H1 (cell line): ENCODE measurements at regions not wholly inside any gene's neighbourhood (a gene's known extent, or its start where the extent isn't known, plus 50 kb on each side); places are given as distances from the start of the nearest gene placed in this dataset.

Experiments used
- CTCF ChIA-PET: fragments of 300-600 bp; sonication (Branson Sonifier 250); formaldehyde crosslinking; loops from one replicate; lab custom pipeline; 2021; ENCODE audit not compliant: partially characterized antibody; lab: Charles Lee
- POLR2A ChIA-PET: fragments of 300-600 bp; sonication (Branson Sonifier 250); formaldehyde crosslinking; loops from one replicate; lab custom pipeline; 2021; ENCODE audit warnings: inconsistent platforms; ENCODE audit not compliant: partially characterized antibody; lab: Charles Lee
- DNase-seq, 2 experiments: peaks; one replicate each; pipeline versions ENCODE4 v3.0.0 to v3.0.0-alpha.2; 2010 to 2022; ENCODE audit warnings: low spot score in 2 of 2, low read depth in 1 of 2, mixed read lengths in 1 of 2
- FAIRE-seq: peaks from 2 replicates; lab custom pipeline; 2011; peaks lifted over from hg19 to GRCh38; lab: Jason Lieb, UNC
- H2AFZ ChIP-seq: 2 replicates; pipeline ENCODE4 v1.8.1; 2012; ENCODE audit warnings: low read length, inconsistent platforms
- H2AK5ac ChIP-seq: 2 replicates; pipeline ENCODE4 v1.6.1; 2013; ENCODE audit warnings: low read depth, low read length
- H2BK120ac ChIP-seq: replicated peaks from 2 replicates; pipeline ENCODE3; 2013; ENCODE audit warnings: low read depth, low read length, inconsistent platforms
- H2BK12ac ChIP-seq: 2 replicates; pipeline ENCODE4 v1.6.1; 2013; ENCODE audit warnings: low read depth, low read length
- H2BK15ac ChIP-seq: 2 replicates; pipeline ENCODE4 v1.6.1; 2013; ENCODE audit warnings: low read length
- H2BK20ac ChIP-seq: 2 replicates; pipeline ENCODE4 v1.6.1; 2013; ENCODE audit warnings: low read length
- H2BK5ac ChIP-seq: 2 replicates; pipeline ENCODE4 v1.6.1; 2013; ENCODE audit warnings: low read depth, low read length
- H3K14ac ChIP-seq: 2 replicates; pipeline ENCODE4 v1.6.1; 2013; ENCODE audit warnings: inconsistent platforms; ENCODE audit not compliant: insufficient read length
- H3K18ac ChIP-seq: 2 replicates; pipeline ENCODE4 v1.6.1; 2013; ENCODE audit warnings: low read length; ENCODE audit errors: extremely low read depth
- H3K23ac ChIP-seq: 2 replicates; pipeline ENCODE4 v1.6.1; 2013; ENCODE audit warnings: inconsistent platforms; ENCODE audit not compliant: insufficient read length
- H3K23me2 ChIP-seq: 2 replicates; pipeline ENCODE4 v1.6.1; 2013; ENCODE audit warnings: low read depth, low read length
- H3K27ac ChIP-seq: 2 replicates; pipeline ENCODE4 v1.6.1; 2011; ENCODE audit warnings: low read depth, low read length, inconsistent platforms
- H3K27me3 ChIP-seq, 4 experiments: replicated peaks in 1 of 4; 1 replicate in 1 of 4; 2 replicates in 3 of 4; pipeline versions ENCODE4 v1.6.1 to v1.8.1; 2011 to 2013; ENCODE audit warnings: low read length in 3 of 4, mild to moderate bottlenecking in 3 of 4, inconsistent platforms in 2 of 4, mixed read lengths in 2 of 4, moderate library complexity in 1 of 4; ENCODE audit not compliant: control insufficient read depth in 3 of 4, insufficient read depth in 3 of 4; ENCODE audit errors: extremely low read depth in 1 of 4
- H3K36me3 ChIP-seq, 4 experiments: 2 replicates each; pipeline versions ENCODE4 v1.6.1 to v1.8.1; 2011 to 2013; ENCODE audit warnings: mild to moderate bottlenecking in 4 of 4, low read length in 3 of 4, moderate library complexity in 2 of 4, control low read depth in 1 of 4, inconsistent platforms in 1 of 4; ENCODE audit not compliant: insufficient read depth in 4 of 4, control insufficient read depth in 2 of 4
- H3K4ac ChIP-seq: replicated peaks from 2 replicates; pipeline ENCODE3; 2013; ENCODE audit warnings: low read length, low read depth, mixed read lengths, inconsistent platforms; ENCODE audit not compliant: insufficient read length
- H3K4me1 ChIP-seq, 4 experiments: replicated peaks in 1 of 4; 1 replicate in 1 of 4; 2 replicates in 3 of 4; pipeline versions ENCODE4 v1.6.1 to v1.8.1; 2011 to 2013; ENCODE audit warnings: low read length in 3 of 4, inconsistent platforms in 2 of 4, mixed read lengths in 1 of 4; ENCODE audit not compliant: insufficient read depth in 4 of 4, control insufficient read depth in 3 of 4
- H3K4me2 ChIP-seq, 2 experiments: 2 replicates each; pipeline versions ENCODE4 v1.6.1 to v1.8.1; 2011 to 2013; ENCODE audit warnings: low read depth in 2 of 2, low read length in 2 of 2, control low read depth in 1 of 2, inconsistent platforms in 1 of 2, mild to moderate bottlenecking in 1 of 2; ENCODE audit not compliant: insufficient read depth in 1 of 2
- H3K4me3 ChIP-seq, 4 experiments: fragments of 200-600, 300-600 bp in 1 of 4; sonication (generic), shearing (Covaris generic), sonication (Bioruptor Twin) in 1 of 4; 2 replicates each; pipeline versions ENCODE4 v1.5.1 to v1.8.1; 2011 to 2016; ENCODE audit warnings: low read length in 4 of 4, low read depth in 3 of 4, control low read depth in 2 of 4, inconsistent platforms in 2 of 4, mild to moderate bottlenecking in 2 of 4, mixed read lengths in 1 of 4, moderate library complexity in 1 of 4; ENCODE audit not compliant: insufficient read depth in 2 of 4; ENCODE audit errors: extremely low read depth in 1 of 4
- H3K56ac ChIP-seq: replicated peaks from 2 replicates; pipeline ENCODE3; 2013; ENCODE audit warnings: low read depth, mild to moderate bottlenecking, mixed read lengths, low read length, inconsistent platforms; ENCODE audit not compliant: insufficient read length
- H3K79me1 ChIP-seq: 2 replicates; pipeline ENCODE4 v1.6.1; 2013; ENCODE audit warnings: low read depth, low read length, control low read depth
- H3K79me2 ChIP-seq, 2 experiments: 2 replicates each; pipeline versions ENCODE4 v1.6.1 to v1.8.1; 2012 to 2013; ENCODE audit warnings: low read length in 2 of 2, mild to moderate bottlenecking in 2 of 2, inconsistent platforms in 1 of 2; ENCODE audit not compliant: insufficient read depth in 2 of 2, control insufficient read depth in 1 of 2
- H3K9ac ChIP-seq, 4 experiments: replicated peaks in 1 of 4; 1 replicate in 1 of 4; 2 replicates in 3 of 4; pipeline versions ENCODE4 v1.6.1 to v1.8.1; 2011 to 2013; ENCODE audit warnings: low read depth in 3 of 4, low read length in 3 of 4, control low read depth in 2 of 4, mild to moderate bottlenecking in 2 of 4, moderate library complexity in 2 of 4, inconsistent platforms in 1 of 4; ENCODE audit errors: extremely low read depth in 1 of 4
- H3K9me3 ChIP-seq, 2 experiments: 2 replicates each; pipeline versions ENCODE4 v1.6.1 to v1.8.1; 2012 to 2013; ENCODE audit warnings: mild to moderate bottlenecking in 2 of 2, moderate library complexity in 2 of 2, control low read depth in 1 of 2, inconsistent platforms in 1 of 2, low read depth in 1 of 2, low read length in 1 of 2, mixed read lengths in 1 of 2; ENCODE audit not compliant: insufficient read depth in 2 of 2
- H4K20me1 ChIP-seq, 2 experiments: replicated peaks in 1 of 2; 2 replicates each; pipeline versions ENCODE3 to v1.8.1; 2011 to 2013; ENCODE audit warnings: inconsistent platforms in 2 of 2, low read length in 2 of 2, mild to moderate bottlenecking in 1 of 2; ENCODE audit not compliant: insufficient read depth in 2 of 2, control insufficient read depth in 1 of 2
- H4K5ac ChIP-seq: 2 replicates; pipeline ENCODE4 v1.6.1; 2013; ENCODE audit warnings: low read length, low read depth, mixed read lengths, inconsistent platforms; ENCODE audit not compliant: insufficient read length
- H4K8ac ChIP-seq: 2 replicates; pipeline ENCODE4 v1.8.0; 2013; ENCODE audit warnings: mild to moderate bottlenecking, moderate library complexity, low read length, inconsistent platforms; ENCODE audit not compliant: insufficient read depth; ENCODE audit errors: extremely low read depth
- H4K91ac ChIP-seq: replicated peaks from 2 replicates; pipeline ENCODE3; 2013; ENCODE audit warnings: low read length, mixed read lengths, inconsistent platforms; ENCODE audit not compliant: insufficient read length
- BRCA1 ChIP-seq: IDR thresholded peaks from 2 replicates; pipeline ENCODE4 v1.6.1; 2012; ENCODE audit warnings: low read depth, low read length, improper control_type of control experiment
- RNF2 ChIP-seq: fragments of 200-900, 300-1000 bp; sonication (generic); IDR thresholded peaks from 2 replicates; pipeline ENCODE4 v1.7.1; 2016; ENCODE audit warnings: borderline replicate concordance, low read depth, mild to moderate bottlenecking, antibody characterized with exemption, low read length; ENCODE audit not compliant: poor library complexity, severe bottlenecking; ENCODE audit errors: missing control alignments
- TAF7 ChIP-seq: optimal IDR thresholded peaks from 2 replicates; pipeline ENCODE3; 2011; ENCODE audit warnings: low read depth, mild to moderate bottlenecking, inconsistent platforms, low read length, moderate library complexity, borderline replicate concordance
- TEAD4 ChIP-seq: IDR thresholded peaks from 2 replicates; pipeline ENCODE4 v1.6.1; 2012; ENCODE audit warnings: low read depth, low read length, inconsistent platforms, mixed read lengths
- whole genome bisulfite sequencing, 2 experiments: shearing (Covaris generic) in 1 of 2; methylation state at CpG; one replicate each; pipeline versions ENCODE4 v1.1.6 to v1.1.7; 2013 to 2015; ENCODE audit warnings: low lambda C conversion rate in 2 of 2, mixed read lengths in 2 of 2, inconsistent platforms in 1 of 2, low coverage in 1 of 2, missing lambda C conversion rate in 1 of 2; ENCODE audit not compliant: insufficient replicate concordance in 2 of 2, insufficient coverage in 1 of 2, insufficient read length in 1 of 2; ENCODE audit errors: extremely low coverage in 1 of 2, missing lambda C conversion rate in 1 of 2; 5-methylcytosine and 5-hydroxymethylcytosine counted together

GRCh38 chr9:1332156-1332555 is 282.0 kb downstream of the DMRT2 start:
- Histone ChIP-seq H2BK120ac (no peak overlapping the region), H3K4me1 (no peaks in the 10 kb centered on the region), H3K79me2 (no peaks in the 10 kb centered on the region), H3K36me3 (no peaks in the 10 kb centered on the region), H3K27me3 (no peaks in the 10 kb centered on the region), H2BK12ac (no peak overlapping the region)
- no peak for FAIRE-seq
- TF ChIP-seq TEAD4, result no peak
- TF ChIP-seq BRCA1, result no peak
- TF ChIP-seq RNF2, result no peak
- TF ChIP-seq TAF7, result no peak
- TF ChIP-seq, all 59 proteins: peak for 0
- H3K9me3 ChIP-seq, result peaks cover 74 to 89% of the 10 kb centered on the region in 2 experiments
- H3K4me3 ChIP-seq, result no peak overlapping the region
- no peak overlapping the region for H3K23ac ChIP-seq
- no peak overlapping the region for H3K56ac ChIP-seq
- no peak for DNase-seq
- H2AK5ac ChIP-seq, result no peak overlapping the region
- no peaks in the 10 kb centered on the region for H4K20me1 ChIP-seq
- H3K18ac ChIP-seq, result no peak overlapping the region
- H2BK15ac ChIP-seq, result no peak overlapping the region
- H2AFZ ChIP-seq, result no peak overlapping the region
- H4K91ac ChIP-seq, result no peak overlapping the region
- no peak overlapping the region for H3K14ac ChIP-seq
- no peak overlapping the region for H2BK5ac ChIP-seq
- no peak overlapping the region for H3K4me2 ChIP-seq
- no peak overlapping the region for H2BK20ac ChIP-seq
- H4K8ac ChIP-seq, result no peak overlapping the region
- no peaks in the 10 kb centered on the region for H3K23me2 ChIP-seq
- no peak overlapping the region for H4K5ac ChIP-seq
- 65% methylated on average over 3 of the region's 3 CpGs; no CpG with 5 or more reads in 1 of the 2 experiments for WGBS, 2 experiments
- H3K27ac ChIP-seq, result no peak overlapping the region
- H3K4ac ChIP-seq, result no peak overlapping the region
- no peaks in the 10 kb centered on the region for H3K79me1 ChIP-seq
- H3K9ac ChIP-seq, result no peak overlapping the region
- ChIA-PET CTCF (no interaction called here), POLR2A (no interaction called here)
